Activated naive CD4-positive, alpha-beta T cell treated with anti-CD3 and anti-CD28 coated beads for 36 hours (primary cell): ENCODE measurements at regions not wholly inside any gene's neighbourhood (a gene's known extent, or its start where the extent isn't known, plus 50 kb on each side); places are given as distances from the start of the nearest gene placed in this dataset.
"Not testable (repeated sequence)": the region's sequence is repeated elsewhere in the genome, so short reads cannot be mapped to it uniquely, and the experiment has no call there.

Experiments
- CTCF ChIA-PET: fragments of 350-600 bp; sonication (Branson Sonifier 250); formaldehyde crosslinking; loops from one replicate; lab custom pipeline; 2021; ENCODE audit warnings: antibody characterized with exemption; lab: Charles Lee
- DNase-seq: peaks from one replicate; pipeline ENCODE4 v3.0.0-alpha.2; 2020
- H3K27ac Mint-ChIP-seq: one replicate; pipeline ENCODE4 v1.8.0; 2021; ENCODE audit warnings: mild to moderate bottlenecking, mixed read lengths
- H3K27me3 Mint-ChIP-seq: one replicate; pipeline ENCODE4 v1.8.0; 2021; ENCODE audit warnings: low read depth, mixed read lengths
- H3K36me3 Mint-ChIP-seq: one replicate; pipeline ENCODE4 v1.8.0; 2021; ENCODE audit warnings: low read depth, mixed read lengths
- H3K4me1 Mint-ChIP-seq: one replicate; pipeline ENCODE4 v1.8.0; 2021; ENCODE audit warnings: low read depth, mixed read lengths
- H3K4me3 Mint-ChIP-seq: one replicate; pipeline ENCODE4 v1.8.0; 2021; ENCODE audit warnings: mild to moderate bottlenecking, moderate library complexity, mixed read lengths
- H3K9me3 Mint-ChIP-seq: one replicate; pipeline ENCODE4 v1.8.0; 2021; ENCODE audit warnings: mixed read lengths
- intact Hi-C: fragments of 100-400 bp; cut with micrococcal nuclease; formaldehyde crosslinking; loops from one replicate; pipeline ENCODE4 v1.15.1; 2023

GRCh38 chrX:124181515-124181914 lies 150.9 kb upstream of the TEX13D start:
- H3K9me3 Mint-ChIP-seq, H3K4me3 Mint-ChIP-seq, H3K27me3 Mint-ChIP-seq, H3K27ac Mint-ChIP-seq, H3K4me1 Mint-ChIP-seq, CTCF ChIA-PET, H3K36me3 Mint-ChIP-seq, DNase-seq, intact Hi-C loops: not testable (repeated sequence)

GRCh38 chrX:124190440-124190839 lies 142.0 kb upstream of the TEX13D start:
- intact Hi-C loops, result no loop called here
- no peak for DNase-seq
- Mint-ChIP-seq H3K9me3 (no peaks in the 10 kb centered on the region), H3K27me3 (no peaks in the 10 kb centered on the region), H3K4me1 (no peaks in the 10 kb centered on the region), H3K36me3 (no peaks in the 10 kb centered on the region), H3K4me3 (no peak overlapping the region), H3K27ac (no peak overlapping the region)
- CTCF ChIA-PET, result no interaction called here

GRCh38 chrX:124194199-124194598 lies 138.3 kb upstream of the TEX13D start:
- Mint-ChIP-seq H3K4me3 (no peak overlapping the region), H3K27ac (no peak overlapping the region), H3K9me3 (no peaks in the 10 kb centered on the region), H3K27me3 (no peaks in the 10 kb centered on the region), H3K36me3 (no peaks in the 10 kb centered on the region), H3K4me1 (no peaks in the 10 kb centered on the region)
- no peak for DNase-seq
- CTCF ChIA-PET, result interaction anchor here (0.6 kb wide), 1 partner anchor 14 kb away, joined by 3 read pairs; no protein-coding TSS in a partner anchor
- intact Hi-C loops, result no loop called here

GRCh38 chrX:124194901-124195300 lies 137.6 kb upstream of the TEX13D start:
- intact Hi-C loops, result no loop called here
- CTCF ChIA-PET, result interaction anchor here (0.6 kb wide), 1 partner anchor 13 kb away, joined by 3 read pairs; no protein-coding TSS in a partner anchor
- H3K4me3 Mint-ChIP-seq, result no peak overlapping the region

GRCh38 chrX:124203311-124203710 lies 129.1 kb upstream of the TEX13D start:
- Mint-ChIP-seq H3K9me3 (peaks cover 8% of the 10 kb centered on the region), H3K4me1 (no peaks in the 10 kb centered on the region), H3K27me3 (no peaks in the 10 kb centered on the region), H3K36me3 (no peaks in the 10 kb centered on the region), H3K27ac (no peak overlapping the region), H3K4me3 (no peak overlapping the region)
- intact Hi-C loops, result no loop called here
- CTCF ChIA-PET, result no interaction called here
- no peak for DNase-seq

More at GRCh38 chrX:124194901-124195300, 137.6 kb upstream of the TEX13D start:
- no peaks in the 10 kb centered on the region for H3K27me3 Mint-ChIP-seq
- no peaks in the 10 kb centered on the region for H3K9me3 Mint-ChIP-seq
- H3K27ac Mint-ChIP-seq, result no peak overlapping the region
- H3K36me3 Mint-ChIP-seq, result no peaks in the 10 kb centered on the region
- H3K4me1 Mint-ChIP-seq, result no peaks in the 10 kb centered on the region
- DNase-seq, result no peak

GRCh38 chrX:124208660-124209059 lies 123.8 kb upstream of the TEX13D start:
- no peaks in the 10 kb centered on the region for H3K36me3 Mint-ChIP-seq
- H3K27ac Mint-ChIP-seq, result no peak overlapping the region
- H3K9me3 Mint-ChIP-seq, result peaks cover 1% of the 10 kb centered on the region
- H3K27me3 Mint-ChIP-seq, result no peaks in the 10 kb centered on the region
- H3K4me3 Mint-ChIP-seq, result no peak overlapping the region
- CTCF ChIA-PET, result interaction anchor here (1.1 kb wide), 1 partner anchor 14 kb away, joined by 3 read pairs; no protein-coding TSS in a partner anchor
- DNase-seq, result no peak
- intact Hi-C loops, result no loop called here
- peaks cover 16% of the 10 kb centered on the region for H3K4me1 Mint-ChIP-seq

GRCh38 chrX:124209792-124210576 lies 122.5 kb upstream of the TEX13D start:
- CTCF ChIA-PET, result interaction anchor here (1.6 to 1.9 kb wide), 2 partner anchors 29 to 31 kb away, joined by 4 to 7 read pairs; no protein-coding TSS in a partner anchor
- Mint-ChIP-seq H3K36me3 (no peaks in the 10 kb centered on the region), H3K27me3 (no peaks in the 10 kb centered on the region), H3K4me3 (no peak overlapping the region), H3K27ac (no peak overlapping the region), H3K9me3 (no peaks in the 10 kb centered on the region), H3K4me1 (peaks cover 25% of the 10 kb centered on the region)
- DNase-seq, result no peak
- intact Hi-C loops, result loop anchor here (2.0 to 10.0 kb wide), 5 partner anchors 179 to 1085 kb away; no protein-coding TSS in a partner anchor

GRCh38 chrX:124211312-124211942 lies 121.0 kb upstream of the TEX13D start:
- Mint-ChIP-seq H3K4me3 (no peak overlapping the region), H3K9me3 (no peaks in the 10 kb centered on the region), H3K36me3 (no peaks in the 10 kb centered on the region), H3K27ac (no peak overlapping the region), H3K27me3 (no peaks in the 10 kb centered on the region), H3K4me1 (peaks cover 38% of the 10 kb centered on the region)
- intact Hi-C loops, result loop anchor here (1.0 to 10.0 kb wide), 7 partner anchors 132 to 1083 kb away; no protein-coding TSS in a partner anchor
- CTCF ChIA-PET, result interaction anchor here (0.6 to 1.9 kb wide), 11 partner anchors 9 to 195 kb away, joined by 3 to 7 read pairs (median 4); partner anchors contain the start of gene SH2D1A
- DNase-seq, result peak; percentile 27

GRCh38 chrX:124212622-124213021 lies 119.8 kb upstream of the TEX13D start:
- intact Hi-C loops, result loop anchor here (1.0 to 10.0 kb wide), 4 partner anchors 28 to 1082 kb away; no protein-coding TSS in a partner anchor
- Mint-ChIP-seq H3K27ac (peak overlapping the region; percentile 56), H3K4me3 (no peak overlapping the region), H3K27me3 (no peaks in the 10 kb centered on the region), H3K36me3 (no peaks in the 10 kb centered on the region), H3K4me1 (peaks cover 50% of the 10 kb centered on the region), H3K9me3 (no peaks in the 10 kb centered on the region)
- CTCF ChIA-PET, result no interaction called here
- DNase-seq, result peak; percentile 55

GRCh38 chrX:124215786-124216185 lies 116.7 kb upstream of the TEX13D start:
- peak; percentile 18 for DNase-seq
- CTCF ChIA-PET, result interaction anchor here (0.6 to 1.2 kb wide), 2 partner anchors 25 to 1082 kb away, joined by 3 to 4 read pairs; no protein-coding TSS in a partner anchor
- Mint-ChIP-seq H3K36me3 (no peaks in the 10 kb centered on the region), H3K27me3 (no peaks in the 10 kb centered on the region), H3K9me3 (no peaks in the 10 kb centered on the region), H3K4me3 (no peak overlapping the region), H3K27ac (no peak overlapping the region), H3K4me1 (peaks cover 77% of the 10 kb centered on the region)
- intact Hi-C loops, result loop anchor here (5.0 to 10.0 kb wide), 4 partner anchors 67 to 1079 kb away; no protein-coding TSS in a partner anchor

GRCh38 chrX:124216396-124217115 lies 115.9 kb upstream of the TEX13D start:
- Mint-ChIP-seq H3K4me1 (peaks cover 76% of the 10 kb centered on the region), H3K36me3 (no peaks in the 10 kb centered on the region), H3K4me3 (no peak overlapping the region), H3K27me3 (no peaks in the 10 kb centered on the region), H3K9me3 (no peaks in the 10 kb centered on the region), H3K27ac (peak overlapping the region; percentile 93)
- intact Hi-C loops, result loop anchor here (1.0 to 10.0 kb wide), 5 partner anchors 16 to 1078 kb away; no protein-coding TSS in a partner anchor
- DNase-seq, result no peak
- CTCF ChIA-PET, result interaction anchor here (0.6 to 2.1 kb wide), 9 partner anchors 12 to 1081 kb away, joined by 3 to 4 read pairs (median 4); no protein-coding TSS in a partner anchor
